Activated CD8-positive, alpha-beta T cell treated with anti-CD3 and anti-CD28 coated beads, Interleukin-2, amount 10 ng/mL, durations not matched to agents 7 days and 5 days (primary cell): ENCODE measurements at regions not wholly inside any gene's neighbourhood (a gene's known extent, or its start where the extent isn't known, plus 50 kb on each side); places are given as distances from the start of the nearest gene placed in this dataset.

Experiments
- ATAC-seq: fragments of 150-1000 bp; cut with Tn5 transposase; one replicate; pipeline ENCODE4 v1.10.0; 2021; ENCODE audit warnings: moderate library complexity
- CTCF ChIA-PET: fragments of 350-600 bp; sonication (Branson Sonifier 250); formaldehyde crosslinking; loops from one replicate; lab custom pipeline; 2021; ENCODE audit warnings: antibody characterized with exemption; lab: Charles Lee
- POLR2A ChIA-PET: fragments of 350-600 bp; sonication (Branson Sonifier 250); formaldehyde crosslinking; loops from one replicate; lab custom pipeline; 2021; ENCODE audit warnings: antibody characterized with exemption; lab: Charles Lee
- DNase-seq: peaks from one replicate; pipeline ENCODE4 v3.0.0-alpha.2; 2020
- H3K27ac Mint-ChIP-seq: one replicate; pipeline ENCODE4 v1.8.0; 2021; ENCODE audit warnings: mild to moderate bottlenecking, mixed read lengths
- H3K27me3 Mint-ChIP-seq: one replicate; pipeline ENCODE4 v1.8.0; 2021; ENCODE audit warnings: low read depth, mixed read lengths
- H3K36me3 Mint-ChIP-seq: one replicate; pipeline ENCODE4 v1.8.0; 2021; ENCODE audit warnings: low read depth, mixed read lengths
- H3K4me1 Mint-ChIP-seq: one replicate; pipeline ENCODE4 v1.8.0; 2021; ENCODE audit warnings: low read depth, mixed read lengths
- H3K4me3 Mint-ChIP-seq: one replicate; pipeline ENCODE4 v1.8.0; 2021; ENCODE audit warnings: mild to moderate bottlenecking, mixed read lengths
- H3K9me3 Mint-ChIP-seq: one replicate; pipeline ENCODE4 v1.8.0; 2022; ENCODE audit warnings: mixed read lengths; ENCODE audit not compliant: insufficient read depth

DNA sequence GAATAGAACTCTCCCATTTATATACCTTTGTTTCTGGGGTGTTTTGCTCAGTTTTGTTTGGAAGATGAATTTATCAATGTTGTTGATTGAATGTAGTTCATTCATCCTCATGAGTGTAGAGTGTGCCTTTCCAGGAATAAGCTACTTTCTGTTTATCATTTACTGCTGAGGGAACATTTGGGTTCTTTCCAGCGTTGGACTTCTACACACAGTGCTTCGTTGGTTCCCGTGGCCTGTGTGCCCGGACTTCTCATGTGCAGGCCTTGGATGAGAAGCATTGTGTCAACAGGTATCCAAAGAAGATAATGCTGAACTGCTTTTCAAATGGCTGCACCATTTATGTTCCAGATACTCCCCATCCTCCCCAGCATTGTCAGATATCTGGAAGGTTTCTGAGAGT, 107.6 kb upstream of the TNS3 start:
- no peaks in the 10 kb centered on the region for H3K4me1 Mint-ChIP-seq
- H3K27ac Mint-ChIP-seq = no peak overlapping the region
- H3K9me3 Mint-ChIP-seq = no peaks in the 10 kb centered on the region
- ChIA-PET CTCF (no interaction called here), POLR2A (no interaction called here)
- DNase-seq (no peak), ATAC-seq (no peak)
- H3K4me3 Mint-ChIP-seq = no peak overlapping the region
- no peaks in the 10 kb centered on the region for H3K27me3 Mint-ChIP-seq
- H3K36me3 Mint-ChIP-seq = no peaks in the 10 kb centered on the region

DNA sequence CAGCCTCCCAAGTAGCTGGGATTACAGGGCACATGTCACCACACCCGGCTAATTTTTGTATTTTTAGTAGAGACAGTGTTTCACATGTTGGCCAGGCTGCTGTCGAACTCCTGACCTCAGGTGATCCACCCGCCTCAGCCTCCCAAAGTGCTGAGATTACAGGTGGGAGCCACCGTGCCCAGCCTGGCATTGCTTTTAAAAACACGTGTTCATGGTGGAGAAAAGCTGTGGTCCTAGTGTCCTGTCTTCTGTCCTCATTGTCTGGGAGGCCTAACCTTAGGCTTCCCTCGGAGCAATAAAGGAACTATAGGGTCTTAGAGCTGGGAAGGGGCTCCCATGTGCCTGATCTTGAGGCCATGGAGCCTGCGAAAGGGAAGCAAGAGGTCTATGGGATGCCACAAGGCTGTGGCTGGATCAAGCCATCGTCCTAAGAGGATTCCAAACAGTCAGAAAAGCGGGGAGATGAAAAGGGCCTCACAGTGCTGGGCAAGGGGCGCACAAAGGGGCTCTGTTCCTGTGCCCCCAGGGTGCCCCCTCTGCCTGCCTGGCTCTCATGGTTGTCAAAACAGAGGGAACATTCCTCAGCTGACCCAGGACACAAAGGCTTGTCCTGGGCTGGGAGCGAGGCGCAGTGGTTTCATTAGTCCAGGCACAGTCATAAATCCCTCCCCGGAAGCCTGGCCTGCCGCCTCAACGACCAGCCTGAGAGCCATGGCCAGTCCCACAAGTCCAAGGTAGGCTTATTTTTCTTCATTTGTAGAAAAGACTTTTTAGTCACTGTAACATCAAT, 106.6 kb upstream of the TNS3 start:
- Mint-ChIP-seq H3K4me3 (no peak overlapping the region), H3K27me3 (no peaks in the 10 kb centered on the region), H3K4me1 (no peaks in the 10 kb centered on the region), H3K27ac (no peak overlapping the region), H3K36me3 (no peaks in the 10 kb centered on the region), H3K9me3 (no peaks in the 10 kb centered on the region)
- DNase-seq = no peak
- ChIA-PET POLR2A (no interaction called here), CTCF (no interaction called here)
- ATAC-seq = no peak

DNA sequence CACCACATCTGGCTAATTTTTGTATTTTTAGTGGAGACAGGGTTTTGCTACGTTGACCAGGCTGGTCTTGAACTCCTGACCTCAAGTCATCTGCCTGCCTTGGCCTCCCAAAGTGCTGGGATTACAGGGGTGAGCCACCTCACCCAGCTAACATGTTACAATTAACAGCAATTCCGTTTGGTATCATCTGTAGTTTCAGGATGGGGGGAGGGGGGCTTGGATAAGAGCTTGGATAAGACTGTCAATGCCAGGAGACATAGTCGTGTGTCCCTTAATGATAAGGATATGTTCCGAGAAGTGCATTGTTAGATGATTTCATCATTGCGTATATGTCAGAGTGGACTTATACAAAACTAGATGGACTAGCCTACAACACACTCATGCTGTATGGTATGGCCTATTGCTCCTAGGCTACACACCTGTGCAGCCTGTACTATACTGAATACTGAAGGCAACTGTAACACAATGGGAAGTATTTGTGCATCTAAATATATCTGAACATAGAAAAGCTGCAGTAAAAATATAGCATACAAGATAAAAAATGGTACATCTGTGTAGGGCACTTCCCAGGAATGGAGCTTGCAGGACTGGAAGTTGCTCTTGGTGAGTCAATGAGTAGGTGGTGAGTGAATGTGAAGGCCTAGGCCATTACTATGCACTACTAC, 103.9 kb upstream of the TNS3 start:
- Mint-ChIP-seq H3K4me3 (no peak overlapping the region), H3K9me3 (no peaks in the 10 kb centered on the region), H3K27me3 (no peaks in the 10 kb centered on the region), H3K27ac (no peak overlapping the region), H3K4me1 (no peaks in the 10 kb centered on the region), H3K36me3 (no peaks in the 10 kb centered on the region)
- ChIA-PET CTCF (no interaction called here), POLR2A (interaction anchor here (0.6 kb wide), 2 partner anchors 490 to 639 kb away, joined by 5 read pairs; no protein-coding TSS in a partner anchor)
- ATAC-seq (no peak), DNase-seq (no peak)

DNA sequence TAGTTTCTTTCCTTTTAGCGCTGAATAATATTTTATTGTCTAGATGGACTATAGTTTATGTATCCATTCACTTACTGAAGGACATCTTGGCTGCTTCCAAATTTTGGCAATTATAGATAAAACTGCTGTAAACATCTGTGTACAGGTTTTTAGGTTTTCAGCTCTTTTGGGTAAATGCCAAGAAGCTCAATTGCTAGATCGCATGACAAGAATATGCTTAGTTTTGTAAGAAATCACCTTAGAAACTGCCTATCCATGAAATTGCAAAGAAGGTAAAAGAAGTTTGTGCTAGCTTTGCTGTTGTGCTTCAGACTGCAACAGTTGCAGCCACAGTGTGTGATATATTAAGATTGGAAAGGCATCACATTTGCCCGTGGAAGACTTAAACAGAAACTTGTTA, 103.2 kb upstream of the TNS3 start:
- H3K4me3 Mint-ChIP-seq = no peak overlapping the region
- CTCF ChIA-PET = no interaction called here
- POLR2A ChIA-PET = no interaction called here

DNA sequence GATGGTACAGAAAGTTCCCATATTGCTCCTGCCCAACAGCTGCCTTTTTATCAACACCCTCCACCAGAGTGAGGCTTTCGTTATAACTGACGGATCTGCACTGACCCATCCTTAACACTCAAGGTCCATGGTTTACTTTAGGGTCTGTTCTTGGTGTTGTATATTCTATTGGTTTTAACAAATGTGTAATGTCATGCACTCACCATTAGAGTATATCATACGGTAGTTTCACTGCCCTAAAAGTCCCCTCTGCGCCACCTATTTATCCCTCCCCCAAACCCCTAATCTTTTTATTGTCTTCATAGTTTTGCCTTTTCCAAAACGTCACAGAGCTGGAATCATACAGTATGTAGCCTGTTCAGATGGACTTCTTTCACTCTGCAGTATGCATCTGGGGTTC, 102.8 kb upstream of the TNS3 start:
- no peak overlapping the region for H3K4me3 Mint-ChIP-seq
- CTCF ChIA-PET = no interaction called here
- DNase-seq (no peak), ATAC-seq (no peak)
- no peaks in the 10 kb centered on the region for H3K4me1 Mint-ChIP-seq
- H3K27ac Mint-ChIP-seq = no peak overlapping the region
- no peaks in the 10 kb centered on the region for H3K27me3 Mint-ChIP-seq
- POLR2A ChIA-PET = no interaction called here
- H3K9me3 Mint-ChIP-seq = no peaks in the 10 kb centered on the region
- no peaks in the 10 kb centered on the region for H3K36me3 Mint-ChIP-seq

More for the DNA sequence above, 103.2 kb upstream of the TNS3 start:
- Mint-ChIP-seq H3K36me3 (no peaks in the 10 kb centered on the region), H3K27ac (no peak overlapping the region), H3K4me1 (no peaks in the 10 kb centered on the region), H3K27me3 (no peaks in the 10 kb centered on the region), H3K9me3 (no peaks in the 10 kb centered on the region)
- DNase-seq = no peak
- ATAC-seq = no peak

DNA sequence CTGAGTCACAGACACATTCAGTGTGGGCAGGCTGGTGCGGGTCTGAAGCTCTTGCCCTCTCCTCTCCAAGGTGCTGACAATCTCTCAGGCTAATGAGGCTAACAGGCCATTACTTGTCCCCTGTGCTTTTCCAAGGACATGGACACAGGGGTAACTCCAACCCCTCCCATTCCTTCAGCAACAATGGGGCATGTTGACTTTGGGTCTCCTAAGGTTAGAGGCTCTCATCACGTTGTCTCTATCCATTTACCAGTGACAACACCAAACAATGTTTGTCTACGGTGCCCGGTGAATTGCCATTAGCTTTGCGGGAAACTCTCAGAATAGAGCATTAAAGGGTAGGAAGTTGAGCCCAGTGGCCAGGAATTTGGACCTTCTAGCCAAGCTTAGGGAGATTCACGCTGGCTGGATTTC, 101.6 kb upstream of the TNS3 start:
- POLR2A ChIA-PET = no interaction called here

DNA sequence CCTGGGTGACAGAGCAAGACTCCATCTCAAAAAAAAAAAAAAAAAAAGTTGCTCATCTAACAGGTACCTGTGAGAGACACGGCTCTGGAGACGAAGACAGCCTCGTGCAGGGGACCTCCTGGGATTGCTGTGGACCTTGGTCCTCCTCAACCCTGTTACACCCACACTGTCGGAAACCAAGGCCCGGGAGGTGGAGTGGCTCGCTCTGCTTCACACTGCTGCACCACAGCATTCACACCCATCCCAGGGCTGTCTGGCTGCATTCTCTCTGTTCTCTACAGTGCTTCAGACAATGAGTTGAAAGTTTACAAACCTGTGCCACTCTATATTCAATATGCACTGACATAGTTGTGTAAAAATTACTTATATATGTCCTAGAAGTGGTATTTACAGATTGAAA, 101.0 kb upstream of the TNS3 start:
- ATAC-seq (no peak), DNase-seq (no peak)
- no peak overlapping the region for H3K4me3 Mint-ChIP-seq
- no peak overlapping the region for H3K27ac Mint-ChIP-seq
- H3K4me1 Mint-ChIP-seq = no peaks in the 10 kb centered on the region
- H3K36me3 Mint-ChIP-seq = no peaks in the 10 kb centered on the region
- H3K9me3 Mint-ChIP-seq = no peaks in the 10 kb centered on the region
- POLR2A ChIA-PET = no interaction called here
- no peaks in the 10 kb centered on the region for H3K27me3 Mint-ChIP-seq
- CTCF ChIA-PET = no interaction called here

More for the DNA sequence above, 101.6 kb upstream of the TNS3 start:
- Mint-ChIP-seq H3K27me3 (no peaks in the 10 kb centered on the region), H3K4me3 (no peak overlapping the region), H3K27ac (no peak overlapping the region), H3K9me3 (no peaks in the 10 kb centered on the region), H3K4me1 (no peaks in the 10 kb centered on the region), H3K36me3 (no peaks in the 10 kb centered on the region)
- CTCF ChIA-PET = no interaction called here
- ATAC-seq = no peak
- DNase-seq = no peak

DNA sequence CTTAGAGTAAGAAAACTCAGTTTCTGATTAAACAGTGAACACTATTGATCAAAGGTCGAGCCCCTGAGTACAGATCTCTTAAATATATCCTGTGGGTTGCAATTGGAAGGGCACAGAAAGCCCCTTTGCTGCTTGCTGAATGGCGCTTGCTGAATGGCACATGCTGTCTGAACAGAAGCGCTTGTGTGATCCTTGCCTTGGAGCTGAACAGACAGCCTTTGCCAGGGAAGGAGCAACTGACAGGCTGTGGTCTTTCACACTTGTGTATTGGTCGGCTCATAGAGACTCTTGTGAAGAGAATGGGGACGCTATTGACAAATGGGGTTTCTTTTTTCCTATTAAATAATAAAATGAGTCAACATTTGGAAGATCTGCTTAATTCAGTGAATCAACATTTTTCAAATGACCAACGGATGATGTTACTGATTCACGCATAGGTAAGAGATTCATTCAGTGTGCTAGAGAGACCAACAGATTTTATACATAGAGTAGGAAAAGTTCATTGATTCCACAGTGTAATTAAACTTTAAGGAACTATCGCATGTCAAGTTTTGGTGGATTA, 99.4 kb upstream of the TNS3 start:
- Mint-ChIP-seq H3K4me3 (no peak overlapping the region), H3K9me3 (no peaks in the 10 kb centered on the region), H3K27me3 (no peaks in the 10 kb centered on the region), H3K36me3 (no peaks in the 10 kb centered on the region), H3K4me1 (no peaks in the 10 kb centered on the region), H3K27ac (no peak overlapping the region)
- ChIA-PET POLR2A (no interaction called here), CTCF (no interaction called here)
- ATAC-seq (no peak), DNase-seq (no peak)

DNA sequence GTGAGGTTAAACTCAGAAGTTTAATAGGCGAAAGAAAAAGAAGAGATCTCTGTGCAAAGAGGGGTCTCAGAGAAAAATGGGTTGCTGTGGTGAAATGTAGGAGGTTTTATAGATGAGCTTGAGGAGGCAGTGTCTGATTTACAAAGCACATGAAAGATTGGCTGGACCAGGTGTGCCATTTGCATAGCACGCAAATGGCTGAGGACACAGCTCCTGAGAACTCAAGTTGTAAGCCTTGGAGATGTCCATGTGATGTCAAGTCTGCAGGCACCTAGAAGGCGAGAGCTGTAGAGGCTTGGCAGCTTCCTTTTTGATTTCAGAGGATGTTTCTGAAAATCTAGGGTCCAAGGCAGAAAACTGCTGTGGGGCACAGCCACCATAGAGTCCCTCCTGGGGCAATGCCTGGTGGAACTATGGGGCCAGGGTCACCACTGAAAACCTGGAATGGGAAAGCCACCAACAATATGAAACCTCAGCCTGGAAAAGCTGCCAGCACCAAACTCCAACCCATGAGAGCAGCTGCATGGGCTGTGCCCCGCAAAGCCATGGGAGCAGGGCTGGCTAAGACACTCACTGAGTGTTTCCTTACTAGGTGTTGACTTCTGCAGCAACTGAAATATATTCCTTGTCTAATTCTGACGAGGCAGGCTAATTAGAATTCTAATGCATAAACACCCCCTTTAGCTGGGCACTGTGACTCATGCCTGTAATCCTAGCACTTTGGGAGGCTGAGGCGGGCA, 96.9 kb upstream of the TNS3 start:
- POLR2A ChIA-PET = no interaction called here
- CTCF ChIA-PET = no interaction called here
- ATAC-seq (no peak), DNase-seq (no peak)
- Mint-ChIP-seq H3K27ac (no peak overlapping the region), H3K27me3 (no peaks in the 10 kb centered on the region), H3K9me3 (no peaks in the 10 kb centered on the region), H3K36me3 (no peaks in the 10 kb centered on the region), H3K4me3 (no peak overlapping the region), H3K4me1 (no peaks in the 10 kb centered on the region)

DNA sequence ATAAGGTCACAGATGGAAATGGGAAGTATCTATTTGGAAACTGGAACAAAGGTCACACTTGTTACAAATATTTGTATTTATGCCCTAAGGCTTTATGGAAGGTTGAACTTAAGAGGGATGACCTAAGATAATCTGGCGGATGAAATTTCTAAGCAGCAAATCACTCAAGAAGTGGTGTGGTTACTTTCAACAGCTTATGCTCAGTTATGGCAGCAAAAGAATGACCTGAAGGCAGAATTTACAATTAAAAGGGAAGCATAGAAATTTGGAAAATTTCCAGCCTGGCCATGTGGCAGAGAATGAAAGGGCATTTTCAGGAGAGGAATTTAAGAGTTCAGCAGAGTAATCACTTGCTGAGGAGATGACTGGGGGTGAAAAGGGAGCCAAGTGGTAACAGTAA, 95.8 kb upstream of the TNS3 start:
- DNase-seq = no peak
- ChIA-PET CTCF (no interaction called here), POLR2A (no interaction called here)
- Mint-ChIP-seq H3K4me1 (no peaks in the 10 kb centered on the region), H3K4me3 (no peak overlapping the region), H3K36me3 (no peaks in the 10 kb centered on the region), H3K27ac (no peak overlapping the region), H3K27me3 (no peaks in the 10 kb centered on the region), H3K9me3 (no peaks in the 10 kb centered on the region)
- no peak for ATAC-seq

DNA sequence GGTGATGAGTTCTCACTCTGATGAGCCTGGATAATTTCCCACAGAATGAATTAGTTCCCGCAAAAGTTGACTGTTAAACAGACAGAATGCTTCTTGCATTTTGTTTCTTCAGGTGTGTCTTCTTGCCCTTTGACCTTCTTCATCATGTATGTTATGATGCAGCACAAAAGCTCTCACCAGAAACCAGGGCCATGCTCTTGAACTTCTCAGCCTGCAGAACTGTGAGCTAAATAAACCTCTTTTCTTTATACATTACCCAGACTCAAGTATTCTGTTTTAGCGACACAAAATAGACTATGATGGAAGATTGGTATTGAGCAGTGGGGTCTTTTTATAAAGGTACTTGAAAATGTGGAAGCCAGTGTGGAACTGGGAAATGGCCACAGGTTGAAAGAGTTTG, 95.2 kb upstream of the TNS3 start:
- Mint-ChIP-seq H3K9me3 (no peaks in the 10 kb centered on the region), H3K36me3 (no peaks in the 10 kb centered on the region), H3K4me3 (no peak overlapping the region), H3K27ac (no peak overlapping the region), H3K27me3 (no peaks in the 10 kb centered on the region), H3K4me1 (no peaks in the 10 kb centered on the region)
- ChIA-PET POLR2A (no interaction called here), CTCF (no interaction called here)
- DNase-seq = no peak
- no peak for ATAC-seq

DNA sequence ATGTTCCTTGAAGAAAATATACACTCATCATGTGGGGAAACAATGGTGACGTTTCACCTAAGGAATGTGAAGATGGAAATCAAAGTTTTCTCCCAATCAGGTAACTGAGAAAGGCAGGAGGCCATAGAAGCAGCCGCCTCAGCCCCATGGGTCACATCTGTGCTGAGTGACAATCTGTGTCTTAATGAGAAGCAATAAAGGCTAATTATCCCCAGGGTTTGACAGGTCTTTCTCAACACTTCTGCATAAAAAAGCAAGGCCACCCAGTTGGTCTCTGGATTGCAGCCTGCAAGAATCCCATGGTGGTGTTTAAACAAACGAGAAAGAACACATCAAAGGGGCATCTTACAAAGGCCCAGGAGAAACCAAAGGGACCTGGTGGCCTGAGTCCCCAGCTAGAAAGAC, 91.1 kb upstream of the TNS3 start:
- ATAC-seq = no peak
- H3K36me3 Mint-ChIP-seq = no peaks in the 10 kb centered on the region
- DNase-seq = no peak
- H3K4me1 Mint-ChIP-seq = no peaks in the 10 kb centered on the region
- H3K4me3 Mint-ChIP-seq = no peak overlapping the region
- POLR2A ChIA-PET = interaction anchor here (1.0 kb wide), 1 partner anchor 10 kb away, joined by 3 read pairs; no protein-coding TSS in a partner anchor
- no peaks in the 10 kb centered on the region for H3K27me3 Mint-ChIP-seq
- no peak overlapping the region for H3K27ac Mint-ChIP-seq
- CTCF ChIA-PET = no interaction called here
- H3K9me3 Mint-ChIP-seq = no peaks in the 10 kb centered on the region
